ENCODE measurements at regions not wholly inside any gene's neighbourhood (a gene's known extent, or its start where the extent isn't known, plus 50 kb on each side); places are given as distances from the start of the nearest gene placed in this dataset.

GRCh38 chr4:15270201-15270600 lies 157.6 kb upstream of the C1QTNF7 start:
- TF ChIP-seq POLR2A (IDR thresholded peaks at IDR 0.05), result no peak
- TF ChIP-seq, protein P1, sequence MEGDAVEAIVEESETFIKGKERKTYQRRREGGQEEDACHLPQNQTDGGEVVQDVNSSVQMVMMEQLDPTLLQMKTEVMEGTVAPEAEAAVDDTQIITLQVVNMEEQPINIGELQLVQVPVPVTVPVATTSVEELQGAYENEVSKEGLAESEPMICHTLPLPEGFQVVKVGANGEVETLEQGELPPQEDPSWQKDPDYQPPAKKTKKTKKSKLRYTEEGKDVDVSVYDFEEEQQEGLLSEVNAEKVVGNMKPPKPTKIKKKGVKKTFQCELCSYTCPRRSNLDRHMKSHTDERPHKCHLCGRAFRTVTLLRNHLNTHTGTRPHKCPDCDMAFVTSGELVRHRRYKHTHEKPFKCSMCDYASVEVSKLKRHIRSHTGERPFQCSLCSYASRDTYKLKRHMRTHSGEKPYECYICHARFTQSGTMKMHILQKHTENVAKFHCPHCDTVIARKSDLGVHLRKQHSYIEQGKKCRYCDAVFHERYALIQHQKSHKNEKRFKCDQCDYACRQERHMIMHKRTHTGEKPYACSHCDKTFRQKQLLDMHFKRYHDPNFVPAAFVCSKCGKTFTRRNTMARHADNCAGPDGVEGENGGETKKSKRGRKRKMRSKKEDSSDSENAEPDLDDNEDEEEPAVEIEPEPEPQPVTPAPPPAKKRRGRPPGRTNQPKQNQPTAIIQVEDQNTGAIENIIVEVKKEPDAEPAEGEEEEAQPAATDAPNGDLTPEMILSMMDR (IDR thresholded peaks at IDR 0.05), result no peak
